HEK293 (cell line): ENCODE measurements at regions not wholly inside any gene's neighbourhood (a gene's known extent, or its start where the extent isn't known, plus 50 kb on each side); places are given as distances from the start of the nearest gene placed in this dataset.
"Not testable (repeated sequence)": the region's sequence is repeated elsewhere in the genome, so short reads cannot be mapped to it uniquely, and the experiment has no call there.

Source experiments
- CTCF ChIP-seq: fragments of 450-650 bp; formaldehyde crosslinking; IDR thresholded peaks from 2 replicates; pipeline ENCODE4 v1.5.1; 2016; ENCODE audit warnings: missing biosample characterization, missing genetic modification characterization
- REST ChIP-seq: fragments of 450-650 bp; formaldehyde crosslinking; IDR thresholded peaks from 2 replicates; pipeline ENCODE4 v1.5.1; 2016; ENCODE audit warnings: missing biosample characterization, missing genetic modification characterization
- ZNF169 ChIP-seq: fragments of 450-650 bp; formaldehyde crosslinking; IDR thresholded peaks from 2 replicates; pipeline ENCODE4 v1.5.1; 2016; ENCODE audit warnings: missing biosample characterization, missing genetic modification characterization
- ZNF184 ChIP-seq: fragments of 450-650 bp; IDR thresholded peaks from 2 replicates; pipeline ENCODE4 v1.5.1; 2018; ENCODE audit warnings: missing biosample characterization, mild to moderate bottlenecking, missing genetic modification characterization
- ZNF211 ChIP-seq: fragments of 450-650 bp; formaldehyde crosslinking; IDR thresholded peaks from 2 replicates; pipeline ENCODE4 v1.5.1; 2016; ENCODE audit warnings: low read depth, missing biosample characterization, missing genetic modification characterization
- ZNF274 ChIP-seq, 2 experiments: fragments of 200-500 bp in 1 of 2; fragments of 450-650 bp in 1 of 2; sonication (Bioruptor generic) in 1 of 2; formaldehyde crosslinking in 1 of 2; IDR thresholded peaks; 2 replicates each; pipeline versions ENCODE4 v1.5.1 to v1.6.1; 2014 to 2016; ENCODE audit warnings: borderline replicate concordance in 1 of 2, inconsistent platforms in 1 of 2, low read length in 1 of 2, missing biosample characterization in 1 of 2, missing genetic modification characterization in 1 of 2
- ZNF292 ChIP-seq: fragments of 450-650 bp; formaldehyde crosslinking; IDR thresholded peaks from 2 replicates; pipeline ENCODE4 v1.5.1; 2016; ENCODE audit warnings: low read depth, missing biosample characterization, missing genetic modification characterization, borderline replicate concordance
- ZNF404 ChIP-seq: fragments of 450-650 bp; formaldehyde crosslinking; IDR thresholded peaks from 2 replicates; pipeline ENCODE4 v1.5.1; 2017; ENCODE audit warnings: missing biosample characterization, missing genetic modification characterization
- ZNF549 ChIP-seq: fragments of 450-650 bp; IDR thresholded peaks from 2 replicates; pipeline ENCODE4 v1.5.1; 2018; ENCODE audit warnings: missing biosample characterization, missing genetic modification characterization, mild to moderate bottlenecking, inconsistent platforms, moderate library complexity
- ZNF600 ChIP-seq: fragments of 450-650 bp; formaldehyde crosslinking; IDR thresholded peaks from 2 replicates; pipeline ENCODE4 v1.5.1; 2016; ENCODE audit warnings: missing biosample characterization, missing genetic modification characterization
- ZNF707 ChIP-seq: fragments of 450-650 bp; formaldehyde crosslinking; IDR thresholded peaks from 2 replicates; pipeline ENCODE4 v1.5.1; 2016; ENCODE audit warnings: missing biosample characterization, missing genetic modification characterization
- ZSCAN18 ChIP-seq: fragments of 450-650 bp; formaldehyde crosslinking; IDR thresholded peaks from 2 replicates; pipeline ENCODE4 v1.5.1; 2016; ENCODE audit warnings: missing biosample characterization, missing genetic modification characterization

GRCh38 chr2:189357375-189357774, 83.9 kb upstream of the WDR75 start:
- TF ChIP-seq CTCF (tag by site-specific recombination); REST; ZNF211 (tag by site-specific recombination); ZNF274 (IDR thresholded peaks at IDR 0.05; ENCODE audit: low read length); ZNF274 (tag by site-specific recombination; IDR thresholded peaks at IDR 0.05; ENCODE audit: borderline replicate concordance); ZNF404 (tag by site-specific recombination); ZNF600 (tag by site-specific recombination); ZNF707 (tag by site-specific recombination); ZNF184 (tag by site-specific recombination); ZNF292 (tag by site-specific recombination); ZSCAN18 (tag by site-specific recombination); ZNF169 (tag by site-specific recombination); ZNF549 (tag by site-specific recombination): not testable (repeated sequence)
